Epithelial cell of prostate (primary cell): ENCODE measurements at regions not wholly inside any gene's neighbourhood (a gene's known extent, or its start where the extent isn't known, plus 50 kb on each side); places are given as distances from the start of the nearest gene placed in this dataset.
"Not testable (repeated sequence)": the region's sequence is repeated elsewhere in the genome, so short reads cannot be mapped to it uniquely, and the experiment has no call there.

ENCODE experiments used
- DNase-seq: peaks from one replicate; pipeline ENCODE4 v3.0.0-alpha.2; 2011; ENCODE audit warnings: low read depth, low spot score
- H3K27ac ChIP-seq: fragments of 450-650 bp; 2 replicates; pipeline ENCODE4 v1.5.1; 2017; ENCODE audit warnings: mild to moderate bottlenecking

GRCh38 chr3:163626753-163627152, 1451.5 kb downstream of the SI start:
- DNase-seq: no peak

GRCh38 chr3:163622384-163622783, 1455.9 kb downstream of the SI start:
- no peak overlapping the region for H3K27ac ChIP-seq
- DNase-seq: no peak

More at GRCh38 chr3:163626753-163627152, 1451.5 kb downstream of the SI start:
- H3K27ac ChIP-seq: no peak overlapping the region

GRCh38 chr3:163614886-163615285, 1463.4 kb downstream of the SI start:
- no peak for DNase-seq

GRCh38 chr3:163605915-163606314, 1472.4 kb downstream of the SI start:
- DNase-seq: no peak
- H3K27ac ChIP-seq: no peak overlapping the region

More at GRCh38 chr3:163614886-163615285, 1463.4 kb downstream of the SI start:
- no peak overlapping the region for H3K27ac ChIP-seq

- no peak for DNase-seq
- H3K27ac ChIP-seq: no peak overlapping the region
Measured at GRCh38 chr3:163601426-163601825, 1476.9 kb downstream of the SI start.

GRCh38 chr3:163587342-163587741, 1491.0 kb downstream of the SI start:
- no peak overlapping the region for H3K27ac ChIP-seq
- DNase-seq: no peak

- no peak overlapping the region for H3K27ac ChIP-seq
- no peak for DNase-seq
Measured at GRCh38 chr3:163582967-163583366, 1495.3 kb downstream of the SI start.

GRCh38 chr3:163577271-163577670, 1501.0 kb downstream of the SI start:
- DNase-seq: no peak
- H3K27ac ChIP-seq: no peak overlapping the region

GRCh38 chr3:163576314-163576713, 1502.0 kb downstream of the SI start:
- no peak overlapping the region for H3K27ac ChIP-seq
- DNase-seq: no peak

- DNase-seq: no peak
Measured at GRCh38 chr3:163573324-163573723, 1505.0 kb downstream of the SI start.

GRCh38 chr3:163572856-163573255, 1505.4 kb downstream of the SI start:
- H3K27ac ChIP-seq: no peak overlapping the region

More at GRCh38 chr3:163573324-163573723, 1505.0 kb downstream of the SI start:
- no peak overlapping the region for H3K27ac ChIP-seq

GRCh38 chr3:163563485-163563884, 1514.8 kb downstream of the SI start:
- no peak overlapping the region for H3K27ac ChIP-seq
- DNase-seq: no peak

More at GRCh38 chr3:163572856-163573255, 1505.4 kb downstream of the SI start:
- no peak for DNase-seq

- H3K27ac ChIP-seq: no peak overlapping the region
- DNase-seq: no peak
Measured at GRCh38 chr3:163562625-163563024, 1515.7 kb downstream of the SI start.

GRCh38 chr3:163561151-163561550, 1517.1 kb downstream of the SI start:
- DNase-seq: no peak
- no peak overlapping the region for H3K27ac ChIP-seq

GRCh38 chr3:163560459-163560858, 1517.8 kb downstream of the SI start:
- DNase-seq: no peak
- H3K27ac ChIP-seq: no peak overlapping the region

- no peak for DNase-seq
- H3K27ac ChIP-seq: no peak overlapping the region
Measured at GRCh38 chr3:163556813-163557523, 1521.3 kb downstream of the SI start.

GRCh38 chr3:163555918-163556317, 1522.4 kb downstream of the SI start:
- H3K27ac ChIP-seq: no peak overlapping the region
- DNase-seq: no peak

GRCh38 chr3:163552659-163552966, 1525.7 kb downstream of the SI start:
- DNase-seq: no peak
- H3K27ac ChIP-seq: no peak overlapping the region

GRCh38 chr3:163551915-163552658, 1526.2 kb downstream of the SI start:
- not testable (repeated sequence) for DNase-seq, H3K27ac ChIP-seq

GRCh38 chr3:163548015-163548414, 1530.3 kb downstream of the SI start:
- no peak for DNase-seq
- H3K27ac ChIP-seq: no peak overlapping the region

GRCh38 chr3:163547014-163547685, 1531.1 kb downstream of the SI start:
- no peak for DNase-seq
- no peak overlapping the region for H3K27ac ChIP-seq
